Activated CD8-positive, alpha-beta memory T cell treated with anti-CD3 and anti-CD28 coated beads, Interleukin-2, amount 10 ng/mL, durations not matched to agents 7 days and 5 days (primary cell): ENCODE measurements at regions not wholly inside any gene's neighbourhood (a gene's known extent, or its start where the extent isn't known, plus 50 kb on each side); places are given as distances from the start of the nearest gene placed in this dataset.

Source experiments
- ATAC-seq: fragments of 150-1000 bp; cut with Tn5 transposase; one replicate; pipeline ENCODE4 v1.10.0; 2021; ENCODE audit warnings: moderate library complexity
- CTCF ChIA-PET: fragments of 350-600 bp; sonication (Branson Sonifier 250); formaldehyde crosslinking; loops from one replicate; lab custom pipeline; 2021; ENCODE audit warnings: antibody characterized with exemption; lab: Charles Lee
- DNase-seq: peaks from one replicate; pipeline ENCODE4 v3.0.0-alpha.2; 2020
- H3K27ac Mint-ChIP-seq: one replicate; pipeline ENCODE4 v1.8.0; 2021; ENCODE audit warnings: mild to moderate bottlenecking, mixed read lengths
- H3K27me3 Mint-ChIP-seq: one replicate; pipeline ENCODE4 v1.8.0; 2021; ENCODE audit warnings: mixed read lengths
- H3K36me3 Mint-ChIP-seq: one replicate; pipeline ENCODE4 v1.8.0; 2021; ENCODE audit warnings: mild to moderate bottlenecking, mixed read lengths
- H3K4me1 Mint-ChIP-seq: one replicate; pipeline ENCODE4 v1.8.0; 2021; ENCODE audit warnings: mixed read lengths
- H3K4me3 Mint-ChIP-seq: one replicate; pipeline ENCODE4 v1.8.0; 2021; ENCODE audit warnings: mild to moderate bottlenecking, moderate library complexity, mixed read lengths
- H3K9me3 Mint-ChIP-seq: one replicate; pipeline ENCODE4 v1.8.0; 2022; ENCODE audit warnings: low read depth, mixed read lengths

DNA sequence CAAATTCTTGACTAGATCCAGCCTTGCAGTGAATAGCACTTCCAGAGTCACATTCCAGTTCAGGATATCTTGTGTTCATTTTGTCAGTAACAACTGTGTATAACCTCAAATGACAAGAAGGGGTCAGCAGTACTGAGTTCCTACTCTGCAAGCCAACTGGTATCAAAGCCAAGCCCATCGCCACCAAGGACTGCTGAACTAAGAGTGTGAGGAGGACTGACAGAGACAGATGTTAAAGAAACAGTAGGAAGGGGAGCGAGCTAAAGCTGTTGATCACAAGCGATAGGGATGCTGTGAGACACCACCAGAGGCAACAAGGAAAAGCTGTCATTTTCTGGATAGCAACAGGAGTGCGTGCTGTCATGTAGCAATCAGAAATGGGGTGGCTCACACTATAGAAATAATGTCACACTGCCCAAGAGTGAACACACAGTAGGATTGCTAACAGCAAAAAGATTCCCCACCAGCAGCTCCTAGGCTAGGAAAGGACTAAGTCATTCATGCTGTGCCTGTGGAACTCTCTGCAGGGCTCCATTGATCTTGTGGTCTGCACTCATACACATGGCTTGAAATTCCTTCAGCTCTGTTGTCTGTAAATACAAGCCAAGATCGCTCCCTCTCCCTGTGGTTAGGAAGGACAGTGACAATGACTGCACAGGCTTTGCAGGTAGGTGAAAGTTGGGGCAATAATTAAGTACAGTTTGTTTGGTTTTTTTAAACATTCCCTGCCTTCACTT is 658.6 kb downstream of the NR2F1-AS1 start:
- H3K4me1 Mint-ChIP-seq = no peaks in the 10 kb centered on the region
- ATAC-seq (no peak), DNase-seq (no peak)
- H3K9me3 Mint-ChIP-seq = no peaks in the 10 kb centered on the region
- no peaks in the 10 kb centered on the region for H3K27me3 Mint-ChIP-seq
- no peak overlapping the region for H3K27ac Mint-ChIP-seq
- no peaks in the 10 kb centered on the region for H3K36me3 Mint-ChIP-seq
- CTCF ChIA-PET = no interaction called here
- no peak overlapping the region for H3K4me3 Mint-ChIP-seq

DNA sequence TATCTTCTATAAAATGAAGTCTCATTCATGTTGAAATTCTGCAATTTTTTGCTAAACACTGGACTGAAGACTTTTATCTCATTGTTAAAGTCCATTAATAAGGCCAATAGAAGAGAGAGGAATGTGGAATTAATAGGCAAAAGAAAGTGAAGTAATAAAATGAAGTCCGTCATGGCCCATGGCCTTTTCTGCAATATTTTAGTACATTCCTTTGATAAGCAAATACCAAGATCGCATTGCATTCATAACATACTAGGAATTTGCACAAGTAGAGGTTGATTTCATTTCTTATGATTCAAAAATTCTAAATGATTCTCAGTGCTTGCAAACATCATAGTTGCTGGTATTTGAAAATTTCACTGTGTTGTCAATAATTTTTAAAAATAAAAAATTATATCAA is 664.0 kb downstream of the NR2F1-AS1 start:
- ATAC-seq (no peak), DNase-seq (no peak)
- CTCF ChIA-PET = no interaction called here
- Mint-ChIP-seq H3K4me3 (no peak overlapping the region), H3K9me3 (peaks cover 2% of the 10 kb centered on the region), H3K36me3 (no peaks in the 10 kb centered on the region), H3K4me1 (no peaks in the 10 kb centered on the region), H3K27me3 (no peaks in the 10 kb centered on the region), H3K27ac (no peak overlapping the region)

DNA sequence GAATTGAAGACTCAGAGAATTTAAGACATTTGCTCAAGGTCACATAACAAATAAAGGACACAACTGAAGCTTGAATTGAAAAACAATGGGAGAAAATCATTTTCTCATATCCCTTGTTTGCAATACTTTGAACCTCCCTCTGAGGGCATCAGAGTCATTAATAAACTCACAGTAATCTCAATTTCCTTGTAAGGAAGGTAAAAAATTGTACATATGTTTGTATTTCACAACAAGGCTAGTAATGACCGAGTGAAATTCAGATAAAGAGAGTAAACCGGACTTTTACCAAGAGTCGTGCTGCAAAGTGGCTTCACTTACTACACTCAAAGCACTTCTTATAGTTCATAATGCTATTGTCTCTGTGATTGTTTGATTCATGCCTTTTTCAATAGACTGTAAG is 665.0 kb downstream of the NR2F1-AS1 start:
- ATAC-seq = no peak
- Mint-ChIP-seq H3K4me1 (no peaks in the 10 kb centered on the region), H3K9me3 (peaks cover 2% of the 10 kb centered on the region), H3K4me3 (no peak overlapping the region), H3K36me3 (no peaks in the 10 kb centered on the region), H3K27me3 (no peaks in the 10 kb centered on the region), H3K27ac (no peak overlapping the region)
- DNase-seq = no peak
- CTCF ChIA-PET = no interaction called here

DNA sequence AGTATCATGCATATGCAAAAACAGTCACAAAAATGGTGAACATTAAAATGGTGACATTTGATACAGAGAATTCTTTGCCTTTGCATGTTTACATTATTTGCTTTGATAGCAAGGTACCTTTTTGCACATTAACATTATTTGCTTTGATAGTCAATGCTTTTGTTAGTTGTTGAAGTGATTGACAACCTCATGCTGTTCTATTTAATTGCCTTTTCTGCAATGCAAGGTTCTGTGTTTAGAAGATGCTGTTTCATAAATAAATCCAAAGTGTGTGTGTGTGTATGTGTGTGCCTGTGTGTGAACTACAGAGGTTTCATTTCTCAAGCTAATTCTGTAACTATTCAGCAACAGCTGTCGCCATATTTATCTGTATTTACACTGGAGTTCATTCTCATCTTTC is 668.7 kb downstream of the NR2F1-AS1 start:
- CTCF ChIA-PET = no interaction called here

DNA sequence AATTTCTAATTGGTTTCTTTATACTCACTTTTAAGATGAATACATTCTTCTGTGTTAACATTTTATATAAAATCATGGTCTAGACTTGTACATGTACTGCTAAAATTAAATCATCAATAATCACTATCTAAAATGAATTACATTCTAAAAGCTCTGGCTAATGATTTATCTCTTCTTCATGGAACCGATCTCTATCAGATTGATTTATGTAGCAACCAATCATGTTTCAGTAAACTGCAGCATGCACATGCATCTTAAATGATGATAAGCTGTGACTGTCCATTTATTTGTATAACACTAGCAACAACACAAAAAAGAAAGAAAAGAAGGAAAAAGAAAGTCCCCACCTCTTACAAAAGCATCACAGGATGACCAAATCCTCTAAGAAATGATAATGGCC is 669.2 kb downstream of the NR2F1-AS1 start:
- Mint-ChIP-seq H3K9me3 (peaks cover 2% of the 10 kb centered on the region), H3K27me3 (no peaks in the 10 kb centered on the region), H3K27ac (no peak overlapping the region), H3K36me3 (no peaks in the 10 kb centered on the region), H3K4me3 (no peak overlapping the region), H3K4me1 (no peaks in the 10 kb centered on the region)
- CTCF ChIA-PET = no interaction called here
- ATAC-seq (no peak), DNase-seq (no peak)

More for the DNA sequence above, 668.7 kb downstream of the NR2F1-AS1 start:
- ATAC-seq (no peak), DNase-seq (no peak)
- Mint-ChIP-seq H3K4me1 (no peaks in the 10 kb centered on the region), H3K27ac (no peak overlapping the region), H3K36me3 (no peaks in the 10 kb centered on the region), H3K4me3 (no peak overlapping the region), H3K27me3 (no peaks in the 10 kb centered on the region), H3K9me3 (peaks cover 2% of the 10 kb centered on the region)

DNA sequence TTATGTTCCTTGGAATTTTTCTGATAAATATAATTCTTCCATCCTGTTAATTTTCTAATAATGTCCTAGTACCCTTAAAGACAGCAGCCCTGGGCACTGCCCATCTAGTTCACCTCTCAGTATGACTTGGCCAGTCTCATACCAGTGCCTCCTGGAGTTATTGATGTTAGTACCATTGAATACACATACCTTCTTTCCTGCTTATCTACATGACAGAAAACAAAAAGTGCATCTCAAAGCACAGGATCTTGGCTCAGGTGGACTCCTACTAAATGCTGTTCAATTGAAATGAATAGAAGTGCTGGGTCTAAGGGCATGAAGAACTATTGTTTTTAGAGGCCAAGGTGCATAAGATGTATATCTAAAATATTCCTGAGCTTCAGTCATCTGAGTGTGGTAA is 669.7 kb downstream of the NR2F1-AS1 start:
- Mint-ChIP-seq H3K9me3 (peaks cover 2% of the 10 kb centered on the region), H3K36me3 (no peaks in the 10 kb centered on the region), H3K27me3 (no peaks in the 10 kb centered on the region), H3K27ac (no peak overlapping the region), H3K4me1 (no peaks in the 10 kb centered on the region), H3K4me3 (no peak overlapping the region)
- DNase-seq = no peak
- CTCF ChIA-PET = no interaction called here
- no peak for ATAC-seq

DNA sequence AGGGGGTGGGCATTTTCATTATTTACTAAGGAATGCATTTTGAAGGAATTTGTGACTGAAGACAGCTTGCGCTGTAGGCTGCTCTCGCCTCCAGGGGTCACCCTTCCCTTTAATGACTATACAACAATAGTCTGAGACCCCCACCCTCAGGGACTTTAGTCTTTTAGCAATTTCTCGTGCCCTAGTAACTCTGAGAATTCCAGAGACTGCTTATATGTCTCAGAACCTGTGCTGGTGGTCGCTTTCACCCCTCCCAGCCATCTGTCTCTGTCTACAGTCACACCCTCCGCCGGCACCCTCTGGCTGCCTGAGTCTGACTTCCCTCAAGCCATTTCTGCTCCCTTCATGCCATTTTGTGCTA is 671.4 kb downstream of the NR2F1-AS1 start:
- H3K27me3 Mint-ChIP-seq = no peaks in the 10 kb centered on the region
- ATAC-seq = no peak
- DNase-seq = no peak

DNA sequence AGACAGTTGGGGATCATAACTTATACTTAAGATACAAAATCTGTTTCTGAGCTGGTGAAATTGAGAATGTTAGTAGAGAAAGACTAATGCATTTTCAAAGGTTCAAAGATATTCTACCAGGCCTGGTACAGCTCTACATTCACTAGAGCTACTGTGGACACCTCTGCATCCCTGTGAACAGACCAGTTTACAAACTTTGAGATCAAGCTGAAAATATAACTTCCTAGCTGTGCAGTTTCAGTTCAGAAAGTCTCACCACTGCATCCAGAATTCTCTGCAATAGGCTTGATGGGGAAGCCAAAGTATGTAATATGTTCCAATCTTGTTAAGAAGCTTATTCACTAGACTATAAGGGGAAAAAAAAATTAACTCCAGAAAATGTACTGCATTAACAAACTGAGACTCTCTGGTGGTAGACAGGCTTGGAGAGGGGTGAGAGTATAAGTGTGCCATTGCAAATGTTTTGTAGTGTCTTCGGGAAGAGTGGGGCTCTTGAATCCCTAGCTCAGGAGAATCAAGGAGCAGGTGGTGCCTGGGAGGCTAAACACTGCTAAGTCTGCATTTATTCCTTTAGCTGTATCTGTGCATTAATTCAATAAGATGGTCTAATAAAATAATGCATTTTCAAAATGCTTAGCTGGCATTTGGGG is 671.9 kb downstream of the NR2F1-AS1 start:
- DNase-seq (no peak), ATAC-seq (no peak)
- Mint-ChIP-seq H3K27me3 (no peaks in the 10 kb centered on the region), H3K9me3 (no peaks in the 10 kb centered on the region), H3K27ac (no peak overlapping the region), H3K36me3 (no peaks in the 10 kb centered on the region), H3K4me1 (no peaks in the 10 kb centered on the region), H3K4me3 (no peak overlapping the region)
- CTCF ChIA-PET = no interaction called here

More for the DNA sequence above, 671.4 kb downstream of the NR2F1-AS1 start:
- Mint-ChIP-seq H3K9me3 (peaks cover 2% of the 10 kb centered on the region), H3K27ac (no peak overlapping the region), H3K36me3 (no peaks in the 10 kb centered on the region), H3K4me3 (no peak overlapping the region), H3K4me1 (no peaks in the 10 kb centered on the region)
- CTCF ChIA-PET = no interaction called here

DNA sequence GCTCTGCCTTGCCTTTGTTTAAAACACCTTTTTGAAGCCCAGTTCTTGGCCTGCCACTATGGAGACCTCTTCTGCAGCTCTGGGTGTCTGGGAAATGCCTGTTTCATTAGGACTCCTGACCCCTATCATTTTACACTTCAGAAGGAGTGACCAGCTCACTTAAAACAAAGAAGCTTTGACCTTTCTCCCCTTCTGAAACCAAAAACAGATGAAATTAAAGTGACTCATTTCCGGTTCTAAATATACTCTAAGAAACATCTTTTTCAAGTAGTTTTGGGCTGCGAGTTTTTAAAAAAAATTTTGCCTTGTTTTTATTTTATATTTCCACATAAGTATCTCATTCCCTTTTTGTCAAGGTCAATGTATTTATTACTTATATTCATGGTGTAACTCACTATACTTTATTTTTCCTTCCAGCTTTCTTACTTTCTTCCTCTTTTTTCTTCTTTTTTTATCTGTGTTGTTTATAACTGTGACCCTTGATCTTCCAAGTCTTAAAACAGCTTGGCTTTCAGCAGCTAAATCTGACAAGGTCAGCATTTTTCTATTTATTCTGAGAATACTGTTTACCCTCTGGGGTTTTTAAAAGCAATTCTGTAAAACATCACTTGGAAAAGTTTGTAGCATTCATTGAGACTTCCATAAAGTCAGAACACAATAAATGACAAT is 672.9 kb downstream of the NR2F1-AS1 start:
- Mint-ChIP-seq H3K4me3 (no peak overlapping the region), H3K36me3 (no peaks in the 10 kb centered on the region), H3K27me3 (no peaks in the 10 kb centered on the region), H3K27ac (no peak overlapping the region), H3K9me3 (no peaks in the 10 kb centered on the region), H3K4me1 (no peaks in the 10 kb centered on the region)
- DNase-seq = no peak
- CTCF ChIA-PET = no interaction called here
- ATAC-seq = no peak

DNA sequence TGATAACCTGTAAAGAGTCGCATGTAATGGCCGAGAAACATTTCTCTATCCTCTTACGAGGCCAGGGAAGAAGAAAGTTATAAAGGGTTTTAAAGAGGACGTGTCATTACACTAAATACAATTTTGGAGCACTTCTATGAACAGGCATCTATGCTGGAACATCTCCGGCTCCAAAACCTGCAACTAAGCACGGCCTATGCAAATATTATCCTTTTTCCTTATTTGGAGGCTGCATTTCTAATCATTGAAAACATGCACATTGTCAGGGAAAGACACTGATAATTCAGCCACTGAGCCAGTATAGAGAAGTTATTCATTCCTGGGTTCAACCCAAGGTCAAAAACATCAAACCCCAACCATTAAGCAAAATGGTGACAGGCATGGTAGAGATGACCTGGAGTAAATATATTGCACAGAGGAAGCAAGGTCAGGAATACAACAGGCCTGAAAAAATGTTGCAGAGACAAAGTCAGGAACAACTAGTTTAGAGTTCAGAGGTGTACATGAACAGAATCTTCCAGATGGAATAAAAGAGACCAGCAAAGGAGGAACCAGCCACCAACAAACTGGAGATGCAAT is 674.1 kb downstream of the NR2F1-AS1 start:
- no peak overlapping the region for H3K4me3 Mint-ChIP-seq
- H3K27ac Mint-ChIP-seq = no peak overlapping the region
- no peaks in the 10 kb centered on the region for H3K27me3 Mint-ChIP-seq
- no peaks in the 10 kb centered on the region for H3K4me1 Mint-ChIP-seq
- CTCF ChIA-PET = no interaction called here
- no peak for ATAC-seq
- no peaks in the 10 kb centered on the region for H3K9me3 Mint-ChIP-seq
- no peak for DNase-seq
- H3K36me3 Mint-ChIP-seq = no peaks in the 10 kb centered on the region

DNA sequence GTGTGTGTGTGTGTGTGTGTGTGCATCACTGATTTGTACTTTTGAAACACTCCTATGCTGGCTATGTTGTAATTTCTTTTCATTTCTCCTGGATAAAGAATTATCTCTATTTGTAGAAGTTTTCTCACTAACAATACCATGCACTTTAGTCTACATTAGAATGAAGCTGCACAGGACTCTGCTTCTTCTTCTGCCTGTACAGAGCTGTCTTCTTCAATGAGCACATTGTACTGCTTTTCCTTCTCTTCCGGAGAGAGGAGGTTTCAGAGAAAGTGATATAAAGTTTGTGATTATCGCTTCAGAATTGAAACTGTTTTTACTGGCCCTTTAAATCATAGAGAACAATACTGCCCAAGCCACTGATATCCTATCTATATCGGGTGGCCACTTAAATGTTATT is 677.0 kb downstream of the NR2F1-AS1 start:
- H3K4me1 Mint-ChIP-seq = no peaks in the 10 kb centered on the region
- ATAC-seq (no peak), DNase-seq (no peak)
- no peaks in the 10 kb centered on the region for H3K9me3 Mint-ChIP-seq
- no peaks in the 10 kb centered on the region for H3K36me3 Mint-ChIP-seq
- no peak overlapping the region for H3K27ac Mint-ChIP-seq
- no peak overlapping the region for H3K4me3 Mint-ChIP-seq
- no peaks in the 10 kb centered on the region for H3K27me3 Mint-ChIP-seq
- CTCF ChIA-PET = no interaction called here

DNA sequence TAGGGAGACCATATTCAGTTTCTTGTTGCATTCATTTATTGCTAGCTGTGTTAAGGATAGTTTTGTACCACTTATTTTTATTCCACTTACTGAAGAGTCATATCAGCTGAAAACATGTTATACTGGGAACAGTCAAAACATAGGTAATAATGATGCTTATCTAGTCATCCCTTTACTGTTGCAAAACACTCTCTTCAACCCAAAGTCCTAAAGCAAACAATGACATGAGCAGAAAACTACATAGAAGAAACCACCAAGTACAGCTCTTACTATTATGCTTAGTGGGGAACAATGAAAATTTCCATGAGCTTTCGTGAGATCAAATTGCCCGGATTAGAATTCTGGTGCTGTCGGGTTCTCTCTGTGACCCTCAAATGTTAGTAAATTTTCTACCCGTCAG is 681.4 kb downstream of the NR2F1-AS1 start:
- Mint-ChIP-seq H3K27ac (no peak overlapping the region), H3K4me1 (no peaks in the 10 kb centered on the region), H3K9me3 (no peaks in the 10 kb centered on the region), H3K36me3 (no peaks in the 10 kb centered on the region), H3K4me3 (no peak overlapping the region), H3K27me3 (no peaks in the 10 kb centered on the region)
- CTCF ChIA-PET = no interaction called here
- ATAC-seq (no peak), DNase-seq (no peak)

DNA sequence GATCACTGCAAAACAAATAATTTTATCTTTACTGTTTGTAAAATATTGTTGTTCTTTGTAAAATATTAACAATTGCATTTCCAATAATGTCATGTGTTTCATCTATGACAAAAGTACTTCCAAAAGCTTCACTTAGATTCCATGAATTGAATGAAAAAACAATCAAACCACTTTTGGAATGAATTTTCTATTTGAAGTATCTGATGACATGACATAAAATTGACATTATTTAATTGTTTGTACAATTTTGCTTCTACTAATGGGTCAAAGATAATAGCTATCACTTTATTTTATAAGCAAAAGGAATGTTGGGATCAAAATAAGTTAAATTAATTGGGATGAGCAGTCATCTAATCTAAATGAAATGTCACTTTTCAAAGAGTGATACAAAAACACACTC is 684.3 kb downstream of the NR2F1-AS1 start:
- H3K4me3 Mint-ChIP-seq = no peak overlapping the region
- H3K27ac Mint-ChIP-seq = no peak overlapping the region
- DNase-seq (no peak), ATAC-seq (no peak)
- CTCF ChIA-PET = no interaction called here
- H3K27me3 Mint-ChIP-seq = no peaks in the 10 kb centered on the region
- H3K4me1 Mint-ChIP-seq = no peaks in the 10 kb centered on the region
- no peaks in the 10 kb centered on the region for H3K9me3 Mint-ChIP-seq
- no peaks in the 10 kb centered on the region for H3K36me3 Mint-ChIP-seq

DNA sequence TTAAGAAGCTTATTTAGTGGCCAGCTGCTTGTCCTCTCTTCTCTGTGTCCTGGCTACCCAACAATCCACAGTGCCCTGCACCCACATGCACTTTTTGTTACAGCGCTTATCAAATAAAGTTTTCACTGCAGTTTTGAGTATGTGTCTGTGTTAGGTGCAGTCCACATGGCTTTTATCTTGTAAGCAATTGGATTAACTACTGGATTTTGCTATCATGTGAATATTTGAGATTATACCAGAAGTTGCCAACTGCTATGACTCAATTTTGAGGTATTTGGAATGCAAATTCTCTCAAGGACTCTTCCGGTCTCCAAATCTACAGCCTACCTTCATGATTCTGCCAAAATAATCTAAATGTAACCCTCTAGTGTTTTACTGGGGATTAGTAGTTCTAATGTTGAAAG is 690.2 kb downstream of the NR2F1-AS1 start:
- H3K4me3 Mint-ChIP-seq = no peak overlapping the region
- no peaks in the 10 kb centered on the region for H3K9me3 Mint-ChIP-seq
- DNase-seq = no peak
- H3K27ac Mint-ChIP-seq = no peak overlapping the region
- CTCF ChIA-PET = no interaction called here
- H3K36me3 Mint-ChIP-seq = no peaks in the 10 kb centered on the region
- no peak for ATAC-seq
- no peaks in the 10 kb centered on the region for H3K27me3 Mint-ChIP-seq
- H3K4me1 Mint-ChIP-seq = no peaks in the 10 kb centered on the region
